HG02938 (cell line): ENCODE measurements at regions not wholly inside any gene's neighbourhood (a gene's known extent, or its start where the extent isn't known, plus 50 kb on each side); places are given as distances from the start of the nearest gene placed in this dataset.

Experiments used
- ATAC-seq: cut with Tn5 transposase; IDR thresholded peaks from one replicate; pipeline ENCODE4 v1.9.1; 2021; ENCODE audit warnings: mild to moderate bottlenecking, moderate library complexity; ENCODE audit not compliant: unreplicated experiment

- no peak for ATAC-seq
Observed at GRCh38 chr7:28231176-28231575, 50.6 kb upstream of the JAZF1 start.

DNA sequence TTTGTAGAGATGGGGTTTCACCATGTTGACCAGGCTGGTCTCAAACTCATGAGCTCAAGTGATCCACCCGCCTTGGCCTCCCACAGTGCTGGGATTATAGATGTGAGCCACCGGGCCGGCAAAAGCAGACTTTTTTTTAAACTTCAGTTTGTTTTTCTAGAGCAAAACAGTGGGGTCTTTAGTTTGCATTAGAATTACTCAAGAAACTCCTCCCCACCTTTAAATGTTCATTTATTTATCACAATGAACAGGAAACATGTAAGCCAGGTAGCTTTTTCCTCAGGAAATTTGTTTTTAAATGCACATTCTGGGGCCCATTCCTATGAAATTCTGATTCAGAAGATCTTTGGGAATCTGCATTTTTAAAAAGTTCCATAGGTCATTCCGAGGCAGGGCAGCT, 56.0 kb upstream of the JAZF1 start:
- ATAC-seq, result no peak

GRCh38 chr7:28237363-28237762, 56.8 kb upstream of the JAZF1 start:
- no peak for ATAC-seq

GRCh38 chr7:28239823-28240204, 59.2 kb upstream of the JAZF1 start:
- no peak for ATAC-seq

DNA sequence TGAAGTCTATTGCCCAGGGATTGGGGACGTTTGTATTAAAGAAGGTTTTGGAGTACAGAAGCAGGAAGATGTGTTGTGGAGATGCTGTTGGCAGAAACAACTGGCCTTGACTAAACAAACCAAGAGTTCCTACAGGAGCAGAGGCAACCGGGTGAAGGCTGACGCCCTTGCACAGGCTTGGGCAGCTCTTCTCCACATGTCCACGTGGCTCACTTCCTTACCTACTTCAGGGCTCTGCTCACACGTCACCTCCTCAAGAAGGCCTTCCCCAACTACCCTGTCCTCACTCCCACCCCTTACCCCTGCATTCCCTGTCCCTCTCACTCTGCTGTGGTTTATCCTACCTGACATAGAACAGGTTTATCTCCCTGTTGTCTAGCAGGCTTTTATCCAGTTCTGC, 59.9 kb upstream of the JAZF1 start:
- ATAC-seq, result no peak

DNA sequence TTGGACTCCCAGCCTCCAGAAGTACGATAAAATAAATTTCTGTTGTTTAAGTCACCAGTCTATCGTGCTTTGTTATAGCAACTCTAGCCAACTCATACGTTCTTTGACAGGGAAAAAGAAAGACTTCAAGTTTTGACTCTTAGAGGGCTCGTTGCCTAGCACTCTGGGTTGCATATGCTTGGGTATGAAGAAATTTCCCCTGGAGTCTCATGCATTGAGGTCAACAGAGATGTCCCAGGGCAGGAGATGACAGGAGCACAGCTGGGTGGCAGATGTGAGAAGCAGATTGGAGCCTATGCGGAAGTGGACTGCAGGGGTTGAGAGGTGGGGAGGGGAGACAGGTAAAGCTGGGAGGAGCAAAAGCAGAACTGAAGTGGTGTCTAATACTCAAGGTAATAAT, 63.3 kb upstream of the JAZF1 start:
- ATAC-seq, result no peak

DNA sequence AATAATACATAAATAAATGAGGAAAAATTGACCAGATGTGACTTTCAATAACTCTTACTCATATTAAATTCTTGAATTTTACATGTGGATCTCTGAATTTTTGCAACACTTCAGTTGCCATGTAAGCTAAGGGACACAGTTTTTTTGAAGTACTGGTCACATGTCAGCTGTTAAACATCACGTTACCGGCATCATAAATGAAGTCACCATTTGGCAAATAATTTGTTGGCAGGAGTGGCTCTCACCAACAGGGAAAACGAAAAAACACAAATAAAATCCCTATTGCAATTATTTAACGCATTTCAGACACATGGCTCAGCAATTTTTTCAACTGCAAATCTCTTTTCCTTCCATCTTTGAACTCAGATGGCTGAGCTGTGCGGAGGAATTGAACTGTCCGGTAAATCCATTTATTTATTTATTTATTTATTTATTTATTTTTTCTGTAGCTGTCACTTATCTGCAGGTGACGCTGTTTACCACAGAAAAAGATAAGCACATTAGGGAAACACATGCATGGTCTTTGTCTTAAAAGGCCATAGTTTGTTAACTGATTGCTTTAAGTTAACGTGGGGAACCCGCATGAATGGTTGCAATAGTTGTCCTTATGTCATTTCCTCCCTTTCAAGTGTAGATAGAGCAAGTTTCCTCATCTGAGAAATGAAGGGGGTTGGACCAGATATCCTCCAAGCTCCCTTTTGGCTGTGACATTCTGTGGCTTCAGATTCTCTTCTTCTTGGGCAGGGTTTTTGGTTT, 64.7 kb upstream of the JAZF1 start:
- ATAC-seq, result no peak

DNA sequence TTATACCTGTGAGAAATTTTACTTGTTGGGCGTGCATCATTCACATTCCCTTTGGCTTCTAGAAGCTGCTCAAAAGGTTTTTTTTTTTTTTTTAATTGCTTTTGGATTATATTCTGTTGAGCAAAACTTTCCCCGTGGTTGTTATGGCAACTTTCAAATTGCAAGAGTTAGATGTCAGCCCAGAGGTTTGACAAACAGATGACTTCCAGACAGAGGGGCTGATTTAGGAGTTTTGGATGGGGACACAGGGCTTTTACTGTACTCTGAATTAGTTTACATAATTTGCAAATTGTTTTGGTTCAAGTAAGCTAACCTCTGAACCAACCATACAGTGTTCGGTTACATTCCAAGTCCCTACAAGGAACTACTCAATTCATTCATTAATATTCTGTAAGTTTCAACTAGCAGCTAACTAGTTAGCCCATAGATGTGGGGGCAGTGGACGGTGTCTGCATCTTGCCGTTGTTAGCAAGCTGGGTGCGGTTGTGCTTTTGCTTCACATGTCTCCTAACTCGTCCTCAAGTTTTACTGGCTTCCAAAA, 66.4 kb upstream of the JAZF1 start:
- no peak for ATAC-seq

DNA sequence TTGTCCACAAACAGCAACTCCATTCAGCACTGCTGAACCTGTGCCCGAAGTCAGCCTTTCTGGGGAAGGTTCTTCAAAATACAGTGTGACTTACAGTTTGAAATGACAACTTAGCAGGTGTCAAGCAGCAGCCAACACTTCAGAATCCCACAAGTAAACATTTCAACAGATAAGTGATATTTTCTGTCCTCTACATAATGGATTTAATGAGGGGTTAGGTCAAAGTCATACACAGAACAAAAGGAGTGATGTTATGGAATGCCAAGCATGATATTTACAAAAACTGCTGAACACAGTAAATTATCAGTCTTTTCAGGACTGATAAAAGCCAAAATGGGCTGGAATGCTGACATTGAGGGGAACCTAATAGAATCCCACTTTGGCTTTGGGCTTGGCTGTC, 77.6 kb upstream of the JAZF1 start:
- ATAC-seq, result no peak

DNA sequence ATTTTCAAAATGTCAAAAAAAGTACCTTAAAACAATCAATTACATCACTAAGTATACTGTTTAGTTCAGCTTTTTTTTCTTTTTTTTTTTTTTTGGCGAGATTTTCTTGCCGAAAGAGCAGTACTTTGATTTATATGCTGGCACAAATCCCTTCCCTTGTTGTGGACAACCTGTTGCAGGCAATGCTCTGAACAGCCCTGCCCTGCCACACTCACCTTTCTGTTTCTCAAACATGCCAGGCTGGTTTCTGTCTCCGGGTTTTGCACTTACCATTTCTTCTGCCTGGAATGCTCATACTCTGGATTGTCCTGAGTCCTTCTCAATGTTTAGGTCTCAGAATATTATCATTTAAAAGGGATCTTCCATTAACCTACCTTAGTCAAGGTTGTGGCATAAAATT, 80.4 kb upstream of the JAZF1 start:
- no peak for ATAC-seq

- ATAC-seq, result no peak
Observed at GRCh38 chr7:28263622-28264271, 83.2 kb upstream of the JAZF1 start.

DNA sequence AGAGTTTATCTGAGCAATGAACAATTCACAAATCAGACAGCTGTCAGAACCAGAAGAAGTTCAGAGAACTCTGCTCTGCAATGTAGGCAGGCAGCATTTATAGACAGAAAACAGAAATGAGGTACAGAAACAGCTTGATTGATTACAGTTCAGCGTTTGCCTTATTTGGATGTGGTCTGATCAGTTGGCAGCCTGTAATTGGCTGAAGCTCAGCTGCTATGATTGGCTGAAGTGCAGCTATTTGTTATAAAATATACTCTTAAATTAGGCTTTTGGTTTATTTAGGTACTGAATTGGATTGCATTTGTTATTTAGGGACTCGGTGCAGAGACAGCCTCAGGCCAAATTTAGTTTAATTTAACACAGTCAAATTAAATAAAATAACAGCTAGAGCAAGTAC, 85.8 kb upstream of the JAZF1 start:
- ATAC-seq, result no peak

- no peak for ATAC-seq
Observed at GRCh38 chr7:28267012-28267411, 86.4 kb upstream of the JAZF1 start.

DNA sequence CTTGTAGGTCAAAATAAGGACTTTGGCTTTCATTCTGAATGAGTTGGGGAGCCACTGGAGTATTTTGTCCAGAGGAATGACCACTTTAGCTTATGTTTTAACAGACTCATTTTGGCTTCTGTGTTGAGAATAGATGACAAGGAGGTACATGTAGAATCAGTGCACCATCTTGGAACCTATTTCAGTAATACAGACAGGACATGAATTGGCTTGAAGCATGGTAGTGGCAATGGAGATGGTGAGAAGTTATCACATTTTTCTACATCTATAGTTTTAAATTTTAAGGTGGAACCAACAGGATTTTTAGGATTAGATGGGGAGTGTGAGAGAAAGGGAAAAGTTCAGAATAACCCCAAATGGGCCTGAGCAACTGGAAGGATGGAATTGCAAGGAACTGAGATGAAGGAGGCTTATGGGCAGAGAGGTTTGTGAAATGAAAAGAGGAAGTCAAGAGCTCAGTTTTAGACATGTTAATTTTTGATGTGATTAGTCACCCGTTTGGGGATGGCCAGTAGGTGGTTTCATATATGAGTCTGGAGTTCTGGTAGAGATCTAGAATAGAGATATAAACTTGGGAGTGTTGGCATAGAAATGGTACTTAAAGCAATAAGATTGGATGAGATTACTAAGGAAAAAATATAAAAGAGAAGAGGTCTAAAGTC, 89.2 kb upstream of the JAZF1 start:
- no peak for ATAC-seq

DNA sequence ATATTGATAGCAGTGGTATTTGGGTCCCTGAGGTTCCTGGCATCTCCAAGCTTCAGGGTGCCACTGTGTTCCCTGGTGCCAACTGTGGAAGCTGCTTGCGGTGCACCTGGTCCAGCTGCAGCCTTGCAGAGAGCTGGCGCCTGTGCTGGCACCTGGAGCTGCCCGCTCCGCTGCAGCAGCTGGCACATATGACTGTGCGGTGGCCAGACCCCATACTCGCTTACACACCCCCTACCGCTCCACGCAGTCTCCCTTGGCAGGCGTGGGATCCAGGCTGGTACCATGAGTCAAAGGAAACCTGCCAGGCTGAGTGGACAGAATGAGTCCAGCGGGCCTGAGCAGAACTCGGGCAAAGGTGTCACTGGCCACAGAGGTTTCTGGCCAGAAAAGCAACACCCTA, 89.9 kb upstream of the JAZF1 start:
- ATAC-seq, result no peak

GRCh38 chr7:28272461-28272877, 91.9 kb upstream of the JAZF1 start:
- ATAC-seq, result no peak

DNA sequence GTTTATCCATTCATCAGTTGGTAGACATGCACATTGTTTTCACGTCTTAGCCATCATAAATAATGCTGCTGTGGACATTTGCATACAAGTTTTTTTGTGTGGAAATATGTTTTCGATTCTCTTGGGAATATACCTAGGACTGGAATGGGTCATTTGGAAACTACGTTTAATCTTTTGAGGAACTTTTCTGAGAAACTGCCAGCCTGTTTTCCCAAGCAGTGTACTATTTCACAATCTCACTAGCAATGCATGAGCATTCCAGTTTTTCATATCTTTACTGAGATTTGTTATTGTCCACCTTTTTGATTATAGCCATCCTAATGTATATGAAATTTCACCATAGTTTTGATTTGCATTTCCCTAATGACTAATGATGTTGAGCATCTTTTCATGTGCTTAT, 95.7 kb upstream of the JAZF1 start:
- no peak for ATAC-seq

DNA sequence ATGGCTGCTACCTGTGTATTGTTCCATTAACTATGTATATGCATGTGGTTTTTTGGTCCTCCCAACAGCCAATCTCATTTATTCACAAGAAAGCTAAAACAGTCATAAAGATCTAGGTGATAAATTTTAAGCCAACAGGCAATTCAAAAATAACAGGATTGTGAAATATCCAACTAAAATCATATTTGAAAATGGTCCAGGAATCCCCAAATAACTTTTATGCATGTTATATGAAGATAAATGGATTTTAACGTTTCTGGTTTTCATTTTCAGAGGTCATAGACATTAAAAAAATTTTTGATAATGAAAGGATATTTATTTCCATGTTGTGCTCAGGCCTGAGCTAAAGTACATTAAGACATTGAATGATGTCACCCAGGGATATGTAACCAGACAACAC, 96.8 kb upstream of the JAZF1 start:
- ATAC-seq, result no peak

- no peak for ATAC-seq
Observed at GRCh38 chr7:28277958-28278357, 97.4 kb upstream of the JAZF1 start.

- no peak for ATAC-seq
Observed at GRCh38 chr7:28280516-28280915, 99.9 kb upstream of the JAZF1 start.

GRCh38 chr7:28290496-28290895, 109.9 kb upstream of the JAZF1 start:
- no peak for ATAC-seq

DNA sequence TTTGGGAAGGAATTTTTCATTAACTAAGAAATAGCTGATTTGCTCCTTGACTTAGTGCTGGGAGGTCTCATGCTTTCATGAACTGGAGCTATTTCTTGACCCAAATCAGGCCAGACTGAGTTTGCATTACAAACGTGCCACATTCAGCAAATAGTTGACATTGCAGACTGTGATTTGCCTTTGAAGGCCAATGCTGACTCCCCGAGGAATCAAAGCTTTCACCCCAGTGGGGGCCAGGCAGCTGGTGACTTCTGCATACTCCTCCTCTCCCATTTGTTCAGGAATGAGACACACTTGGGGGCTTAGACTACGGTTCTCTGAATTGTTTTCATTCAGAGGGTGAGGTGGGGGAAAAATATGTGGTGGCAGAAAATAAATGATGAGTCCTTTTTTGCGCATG, 111.0 kb upstream of the JAZF1 start:
- ATAC-seq, result no peak
